ENCODE measurements at regions not wholly inside any gene's neighbourhood (a gene's known extent, or its start where the extent isn't known, plus 50 kb on each side); places are given as distances from the start of the nearest gene placed in this dataset.

DNA sequence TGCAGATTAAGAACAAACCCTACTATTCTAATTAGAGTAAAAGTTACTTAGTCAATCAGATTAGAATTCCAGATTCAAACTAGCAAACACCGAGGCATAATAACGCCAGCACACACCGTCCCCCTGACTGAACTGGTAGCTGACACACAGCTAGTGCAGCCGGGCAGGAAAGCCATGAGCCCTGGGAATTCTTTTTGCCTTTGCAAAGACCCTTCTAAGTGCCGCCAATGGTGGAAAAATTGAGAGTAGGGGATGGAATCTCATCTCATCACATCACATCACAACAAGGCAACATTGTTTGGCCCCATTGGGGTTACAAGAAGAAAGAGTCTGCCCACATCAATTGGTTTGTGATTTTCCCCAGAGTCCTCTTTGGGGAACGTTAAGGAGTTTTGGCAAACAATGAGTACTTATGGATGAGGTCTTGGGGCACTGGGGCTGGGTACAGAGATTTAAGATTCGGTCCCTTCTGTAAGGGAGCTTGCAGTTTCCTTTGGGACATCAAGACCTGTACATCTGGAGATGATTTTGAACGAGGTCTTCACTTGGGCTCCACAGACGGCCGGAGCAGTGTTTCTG lies 120.4 kb upstream of the MEF2A start:
- no peak overlapping the region for H3K4me3 ChIP-seq (ENCODE audit: low read length)
- TF ChIP-seq, protein P1, sequence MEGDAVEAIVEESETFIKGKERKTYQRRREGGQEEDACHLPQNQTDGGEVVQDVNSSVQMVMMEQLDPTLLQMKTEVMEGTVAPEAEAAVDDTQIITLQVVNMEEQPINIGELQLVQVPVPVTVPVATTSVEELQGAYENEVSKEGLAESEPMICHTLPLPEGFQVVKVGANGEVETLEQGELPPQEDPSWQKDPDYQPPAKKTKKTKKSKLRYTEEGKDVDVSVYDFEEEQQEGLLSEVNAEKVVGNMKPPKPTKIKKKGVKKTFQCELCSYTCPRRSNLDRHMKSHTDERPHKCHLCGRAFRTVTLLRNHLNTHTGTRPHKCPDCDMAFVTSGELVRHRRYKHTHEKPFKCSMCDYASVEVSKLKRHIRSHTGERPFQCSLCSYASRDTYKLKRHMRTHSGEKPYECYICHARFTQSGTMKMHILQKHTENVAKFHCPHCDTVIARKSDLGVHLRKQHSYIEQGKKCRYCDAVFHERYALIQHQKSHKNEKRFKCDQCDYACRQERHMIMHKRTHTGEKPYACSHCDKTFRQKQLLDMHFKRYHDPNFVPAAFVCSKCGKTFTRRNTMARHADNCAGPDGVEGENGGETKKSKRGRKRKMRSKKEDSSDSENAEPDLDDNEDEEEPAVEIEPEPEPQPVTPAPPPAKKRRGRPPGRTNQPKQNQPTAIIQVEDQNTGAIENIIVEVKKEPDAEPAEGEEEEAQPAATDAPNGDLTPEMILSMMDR (conservative IDR thresholded peaks at IDR 0.05; ENCODE audit: low read length), result no peak
- no peak for DNase-seq (ENCODE audit: low read depth)

DNA sequence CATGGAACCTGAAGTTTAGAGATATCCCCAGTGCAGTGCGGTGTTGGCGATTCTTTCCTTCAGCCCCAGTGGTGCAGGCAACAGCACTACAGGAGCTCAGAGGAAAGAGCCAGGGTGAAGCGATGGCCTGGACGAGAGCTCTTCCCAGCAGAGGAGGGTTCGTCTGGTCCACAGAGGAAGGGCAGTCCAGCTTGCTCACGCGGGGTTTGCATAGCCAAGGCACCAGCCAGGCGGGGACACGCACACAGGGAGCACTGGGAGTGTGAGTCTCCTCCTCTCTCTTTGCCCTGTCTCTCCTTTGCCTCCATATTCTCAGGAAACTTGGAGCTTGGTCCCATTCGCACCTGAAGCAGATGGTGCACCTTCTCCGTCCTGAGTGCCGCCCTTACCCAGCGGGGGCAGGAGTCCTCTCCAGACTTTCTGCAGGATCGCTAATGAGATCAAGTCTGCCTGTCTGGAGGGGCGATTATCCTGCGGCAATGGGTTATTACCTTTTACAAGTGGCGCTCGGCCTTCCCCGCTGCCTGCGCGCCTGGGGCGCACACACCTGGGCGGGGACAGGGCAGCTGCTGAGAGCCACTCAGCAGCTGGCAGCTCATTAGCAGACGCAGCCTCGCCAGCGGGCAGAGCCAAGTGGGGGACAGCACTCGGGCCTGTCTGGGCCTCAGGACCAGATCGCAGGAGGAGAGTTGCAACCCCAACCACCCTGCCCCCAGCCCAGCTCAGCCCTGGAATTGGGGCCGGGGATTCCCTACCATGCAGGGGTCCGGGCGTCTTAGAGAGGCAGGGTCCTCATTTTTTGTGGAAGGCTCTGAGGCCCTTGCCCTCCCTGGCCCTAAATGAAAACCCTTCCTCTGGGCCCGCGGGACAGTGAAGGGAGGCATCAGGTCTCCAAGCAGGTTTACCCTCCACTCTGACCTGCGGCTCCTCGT lies 119.0 kb upstream of the MEF2A start:
- TF ChIP-seq, protein P1 (conservative IDR thresholded peaks at IDR 0.05; ENCODE audit: low read length), result no peak
- no peak for DNase-seq (ENCODE audit: low read depth)
- H3K4me3 ChIP-seq (ENCODE audit: low read length), result no peak overlapping the region

DNA sequence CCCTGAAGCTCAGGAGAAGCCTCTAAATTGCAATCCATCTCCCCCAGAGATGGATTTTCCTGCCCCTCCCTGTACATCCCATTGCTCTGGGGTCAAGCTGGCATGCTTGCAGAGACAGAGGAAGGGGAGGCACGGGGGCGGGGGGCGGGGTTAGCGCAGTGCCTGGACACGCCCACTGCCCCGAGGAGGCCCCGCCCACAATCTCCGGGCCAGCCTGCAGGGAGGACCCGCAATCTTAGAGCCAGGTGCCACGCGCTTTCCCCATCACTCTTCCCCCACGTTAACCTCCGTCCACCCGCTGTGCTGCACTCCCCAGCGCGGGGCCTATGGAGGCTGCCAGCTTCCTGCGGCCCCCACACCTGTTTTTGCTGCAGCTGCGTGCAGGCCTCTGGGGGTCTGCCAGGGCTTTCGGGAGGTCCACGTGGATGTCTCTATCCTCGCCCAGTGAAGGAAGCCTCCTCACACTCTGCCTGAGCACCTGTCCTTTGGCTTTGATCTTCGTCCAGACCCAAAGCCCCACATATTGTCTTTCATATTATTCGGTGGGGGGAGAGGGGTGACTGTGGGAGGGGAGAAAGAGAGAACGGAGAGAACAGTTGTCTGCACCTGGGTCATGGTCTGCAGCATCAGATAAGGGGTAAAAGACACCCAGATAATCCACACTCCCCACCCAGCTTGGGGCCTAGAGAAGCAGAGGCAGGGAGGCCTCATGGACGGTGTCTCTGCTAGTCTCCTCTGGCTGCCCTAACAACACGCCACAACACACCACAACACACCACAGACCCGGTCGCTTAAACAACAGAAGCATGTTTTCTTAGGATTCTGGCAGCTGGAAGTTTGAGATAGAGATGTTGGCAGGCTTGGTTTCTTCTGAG lies 118.0 kb upstream of the MEF2A start:
- DNase-seq (ENCODE audit: low read depth), result no peak
- TF ChIP-seq, protein P1 (conservative IDR thresholded peaks at IDR 0.05; ENCODE audit: low read length), result no peak
- H3K4me3 ChIP-seq (ENCODE audit: low read length), result no peak overlapping the region

DNA sequence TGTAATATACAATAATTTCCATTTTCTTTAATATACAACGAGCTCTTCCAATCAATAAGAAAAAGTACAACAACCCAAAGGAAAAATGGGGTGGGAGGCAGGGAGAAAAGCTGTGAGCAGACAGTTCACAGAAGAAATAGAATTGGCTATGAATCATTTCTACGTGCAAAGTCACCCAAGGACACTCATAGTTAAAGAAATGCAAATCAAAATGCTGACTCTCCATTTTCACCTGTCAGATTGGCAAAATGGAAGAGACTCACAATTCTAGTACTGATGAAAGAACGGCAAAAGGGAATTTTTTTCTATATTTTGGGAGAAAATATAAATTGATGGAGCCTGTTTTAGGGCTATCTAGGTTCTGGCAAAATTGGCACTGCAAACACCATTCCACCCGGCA lies 116.3 kb upstream of the MEF2A start:
- TF ChIP-seq, protein P1 (conservative IDR thresholded peaks at IDR 0.05; ENCODE audit: low read length), result no peak
- H3K4me3 ChIP-seq (ENCODE audit: low read length), result no peak overlapping the region
- DNase-seq (ENCODE audit: low read depth), result no peak

DNA sequence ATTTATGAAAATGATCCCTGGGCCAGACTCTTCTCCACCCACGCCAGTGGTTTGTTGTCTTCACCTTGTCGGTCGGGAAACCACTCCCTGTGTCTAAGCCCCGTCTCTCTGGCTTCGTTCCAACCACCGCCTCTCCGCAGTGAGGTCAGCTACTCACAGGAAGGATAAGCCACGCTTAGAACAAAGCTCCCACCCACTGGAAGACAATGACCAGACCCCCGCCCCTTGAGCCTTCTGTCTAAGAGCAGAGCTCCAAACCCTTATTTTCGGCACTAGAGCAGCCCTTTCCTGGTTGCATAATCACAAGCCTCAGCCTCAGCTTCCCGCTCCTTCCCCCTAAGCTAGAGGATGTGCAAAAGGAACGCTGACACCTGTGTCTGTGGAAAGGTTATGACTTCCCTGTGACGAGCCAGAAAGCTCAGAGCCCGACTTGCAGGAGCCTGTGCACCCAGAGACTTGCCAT lies 114.9 kb upstream of the MEF2A start:
- TF ChIP-seq, protein P1 (conservative IDR thresholded peaks at IDR 0.05; ENCODE audit: low read length), result no peak
- no peak overlapping the region for H3K4me3 ChIP-seq (ENCODE audit: low read length)
- DNase-seq (ENCODE audit: low read depth), result peak; percentile 29

DNA sequence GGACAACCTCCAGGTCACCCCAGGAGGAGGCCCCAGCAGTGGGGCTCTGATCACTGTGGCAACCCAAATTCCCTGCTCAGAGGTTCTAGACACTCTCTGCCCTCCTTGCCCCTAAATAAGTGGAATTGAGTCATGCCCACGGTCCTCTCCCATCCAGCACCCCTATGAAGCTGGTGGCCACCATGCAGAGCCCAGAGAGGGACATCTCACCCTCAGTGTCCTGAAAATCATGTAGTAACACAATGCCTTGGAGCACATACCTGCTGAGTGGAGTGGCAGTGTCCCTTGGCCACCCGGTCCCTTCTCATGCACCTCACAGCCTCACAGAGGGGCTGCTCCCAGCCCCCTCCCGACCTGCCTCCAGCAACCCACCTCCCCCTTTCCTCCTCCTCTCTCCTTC lies 114.3 kb upstream of the MEF2A start:
- H3K4me3 ChIP-seq (ENCODE audit: low read length), result no peak overlapping the region

More for the DNA sequence above, 114.3 kb upstream of the MEF2A start:
- TF ChIP-seq, protein P1 (conservative IDR thresholded peaks at IDR 0.05; ENCODE audit: low read length), result no peak
- DNase-seq (ENCODE audit: low read depth), result no peak

Data from AG10803 (cell line).